Smooth muscle cell (in vitro differentiated cells): ENCODE measurements at regions not wholly inside any gene's neighbourhood (a gene's known extent, or its start where the extent isn't known, plus 50 kb on each side); places are given as distances from the start of the nearest gene placed in this dataset.

Experiments used
- DNase-seq: peaks from one replicate; lab custom pipeline; 2025; ENCODE audit not compliant: unreplicated experiment; lab: John Stamatoyannopoulos, UW
- H2AFZ ChIP-seq: fragments of 200-600 bp; sonication (generic); 2 replicates; pipeline ENCODE4 v1.6.0; 2016; ENCODE audit warnings: antibody characterized with exemption, low read depth, mild to moderate bottlenecking
- H3F3A ChIP-seq: fragments of 200-600 bp; sonication (generic); 2 replicates; pipeline ENCODE4 v1.6.0; 2017; ENCODE audit warnings: antibody characterized with exemption, low read depth
- H3K27ac ChIP-seq: fragments of 200-600 bp; sonication (generic); 2 replicates; pipeline ENCODE4 v1.5.1; 2016; ENCODE audit warnings: low read depth, mild to moderate bottlenecking
- H3K27me3 ChIP-seq: fragments of 200-600 bp; sonication (generic); 2 replicates; pipeline ENCODE4 v1.6.1; 2016; ENCODE audit warnings: low read depth, mild to moderate bottlenecking
- H3K36me3 ChIP-seq: fragments of 200-600 bp; sonication (generic); 2 replicates; pipeline ENCODE4 v1.5.1; 2016; ENCODE audit warnings: low read depth
- H3K4me1 ChIP-seq: fragments of 200-600 bp; sonication (generic); 2 replicates; pipeline ENCODE4 v1.5.1; 2016; ENCODE audit warnings: low read depth
- H3K4me2 ChIP-seq: fragments of 200-600 bp; sonication (generic); 2 replicates; pipeline ENCODE4 v1.6.0; 2016; ENCODE audit warnings: mild to moderate bottlenecking
- H3K4me3 ChIP-seq: fragments of 200-600 bp; sonication (generic); 2 replicates; pipeline ENCODE4 v1.5.1; 2016; ENCODE audit warnings: mild to moderate bottlenecking
- H3K79me2 ChIP-seq: fragments of 200-600 bp; sonication (generic); 2 replicates; pipeline ENCODE4 v1.6.0; 2016; ENCODE audit warnings: low read depth, mild to moderate bottlenecking
- H3K9ac ChIP-seq: fragments of 200-600 bp; sonication (generic); 2 replicates; pipeline ENCODE4 v1.6.0; 2016; ENCODE audit warnings: low read depth
- H3K9me3 ChIP-seq: fragments of 200-600 bp; sonication (generic); replicated peaks from 2 replicates; pipeline ENCODE4 v1.5.1; 2016; ENCODE audit warnings: low read depth
- H4K20me1 ChIP-seq: fragments of 200-600 bp; sonication (generic); 2 replicates; pipeline ENCODE4 v1.6.0; 2016; ENCODE audit warnings: low read depth
- CTCF ChIP-seq: fragments of 200-600 bp; sonication (generic); IDR thresholded peaks from 2 replicates; pipeline ENCODE4 v1.5.1; 2017; ENCODE audit warnings: borderline replicate concordance, mild to moderate bottlenecking, antibody characterized with exemption; ENCODE audit not compliant: insufficient read depth, poor library complexity, severe bottlenecking
- WGBS: methylation state at CpG from one replicate; pipeline ENCODE4 v1.1.7; 2016; ENCODE audit warnings: low lambda C conversion rate; 5-methylcytosine and 5-hydroxymethylcytosine counted together

- 86% methylated on average over 2 of the region's 2 CpGs for WGBS
- no peak overlapping the region for H3K4me3 ChIP-seq
- H3K79me2 ChIP-seq, result no peaks in the 10 kb centered on the region
- DNase-seq, result no peak
- H3K9me3 ChIP-seq, result no peaks in the 10 kb centered on the region
- H3K4me2 ChIP-seq, result no peak overlapping the region
- TF ChIP-seq CTCF, result no peak
- H3K27me3 ChIP-seq, result no peaks in the 10 kb centered on the region
- H3F3A ChIP-seq, result no peaks in the 10 kb centered on the region
- H3K27ac ChIP-seq, result no peak overlapping the region
- no peaks in the 10 kb centered on the region for H4K20me1 ChIP-seq
- no peaks in the 10 kb centered on the region for H3K4me1 ChIP-seq
- no peak overlapping the region for H2AFZ ChIP-seq
- H3K9ac ChIP-seq, result no peak overlapping the region
- H3K36me3 ChIP-seq, result no peaks in the 10 kb centered on the region
Observed at GRCh38 chr9:90065851-90066250, 461.0 kb downstream of the GADD45G start.

GRCh38 chr9:90069085-90069484 lies 464.3 kb downstream of the GADD45G start:
- 68% methylated on average over 2 of the region's 2 CpGs for WGBS
- Histone ChIP-seq H2AFZ (no peak overlapping the region), H3K4me2 (no peak overlapping the region), H3K9ac (no peak overlapping the region), H3K9me3 (no peaks in the 10 kb centered on the region), H3F3A (no peaks in the 10 kb centered on the region), H3K79me2 (no peaks in the 10 kb centered on the region), H3K27me3 (no peaks in the 10 kb centered on the region), H3K4me1 (no peaks in the 10 kb centered on the region), H3K27ac (no peak overlapping the region), H3K4me3 (no peak overlapping the region), H3K36me3 (no peaks in the 10 kb centered on the region), H4K20me1 (no peaks in the 10 kb centered on the region)
- DNase-seq, result no peak
- TF ChIP-seq CTCF, result no peak

- no peaks in the 10 kb centered on the region for H4K20me1 ChIP-seq
- H2AFZ ChIP-seq, result no peak overlapping the region
- no peak overlapping the region for H3K27ac ChIP-seq
- 82% methylated on average over 5 of the region's 5 CpGs for WGBS
- H3K36me3 ChIP-seq, result no peaks in the 10 kb centered on the region
- no peaks in the 10 kb centered on the region for H3K4me1 ChIP-seq
- no peaks in the 10 kb centered on the region for H3K27me3 ChIP-seq
- H3K4me2 ChIP-seq, result no peak overlapping the region
- no peak overlapping the region for H3K4me3 ChIP-seq
- no peaks in the 10 kb centered on the region for H3F3A ChIP-seq
- H3K9me3 ChIP-seq, result no peaks in the 10 kb centered on the region
- H3K79me2 ChIP-seq, result no peaks in the 10 kb centered on the region
- no peak for DNase-seq
- TF ChIP-seq CTCF, result no peak
- H3K9ac ChIP-seq, result no peak overlapping the region
Observed at GRCh38 chr9:90070056-90070455, 465.2 kb downstream of the GADD45G start.

DNA sequence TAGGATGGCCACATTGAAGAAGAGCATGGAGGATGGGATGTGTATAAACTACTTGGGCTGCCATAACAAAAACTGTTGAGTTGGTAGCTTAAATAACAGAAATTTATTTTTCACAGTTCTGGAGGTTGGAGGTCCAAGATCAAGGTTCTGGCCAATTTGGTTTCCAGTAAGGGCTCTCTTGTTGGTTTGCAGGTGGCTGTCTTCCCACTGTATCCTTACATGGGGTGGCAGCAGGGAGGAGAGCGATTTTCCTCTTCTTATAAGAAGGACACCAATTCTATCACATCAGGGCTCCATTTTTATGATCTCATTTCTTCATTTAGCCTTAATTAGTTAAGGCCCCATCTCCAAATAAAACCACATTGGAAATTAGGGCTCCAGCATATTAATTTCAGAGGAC lies 465.7 kb downstream of the GADD45G start:
- no peaks in the 10 kb centered on the region for H3F3A ChIP-seq
- no peak overlapping the region for H3K4me3 ChIP-seq
- no peak overlapping the region for H3K27ac ChIP-seq
- H3K9me3 ChIP-seq, result no peaks in the 10 kb centered on the region
- TF ChIP-seq CTCF, result no peak
- H3K79me2 ChIP-seq, result no peaks in the 10 kb centered on the region
- H2AFZ ChIP-seq, result no peak overlapping the region
- H3K4me2 ChIP-seq, result no peak overlapping the region
- no peaks in the 10 kb centered on the region for H3K36me3 ChIP-seq
- H3K4me1 ChIP-seq, result no peaks in the 10 kb centered on the region
- no peak for DNase-seq
- no peaks in the 10 kb centered on the region for H3K27me3 ChIP-seq
- no peak overlapping the region for H3K9ac ChIP-seq
- H4K20me1 ChIP-seq, result no peaks in the 10 kb centered on the region
- WGBS, result 97% methylated on average over 1 of the region's 1 CpG
